Gastrocnemius medialis (tissue), 4 donors: ENCODE measurements at regions not wholly inside any gene's neighbourhood (a gene's known extent, or its start where the extent isn't known, plus 50 kb on each side); places are given as distances from the start of the nearest gene placed in this dataset.

Experiments used
- ATAC-seq, 2 donors: fragments of 150-250 bp; one replicate each; pipeline ENCODE4 v1.9.1; 2016
- DNase-seq, 2 donors: peaks; one replicate each; pipeline ENCODE4 v3.0.0-alpha.2; 2019
- H3K27ac ChIP-seq, 4 donors: fragments of 200-600 bp; sonication (generic); 1 replicate in 1 of 4; 2 replicates in 3 of 4; pipeline ENCODE4 v1.5.1; 2016 to 2018; ENCODE audit warnings: mild to moderate bottlenecking in 2 of 4, moderate library complexity in 1 of 4
- H3K27me3 ChIP-seq, 3 donors: fragments of 200-600 bp; sonication (generic) in 2 of 3; 1 replicate in 1 of 3; 2 replicates in 2 of 3; pipeline versions ENCODE4 v1.5.1 to v1.6.0; 2016 to 2019; ENCODE audit warnings: mild to moderate bottlenecking in 1 of 3, moderate library complexity in 1 of 3
- H3K36me3 ChIP-seq, 2 donors: fragments of 200-600 bp; sonication (generic) in 1 of 2; one replicate each; pipeline ENCODE4 v1.5.1; 2017 to 2018
- H3K4me1 ChIP-seq, 2 donors: fragments of 200-600 bp; sonication (generic) in 1 of 2; one replicate each; pipeline ENCODE4 v1.5.1; 2016 to 2017; ENCODE audit warnings: mild to moderate bottlenecking in 2 of 2
- H3K4me3 ChIP-seq, 4 donors: fragments of 200-600 bp; sonication (generic) in 3 of 4; 1 replicate in 1 of 4; 2 replicates in 3 of 4; pipeline ENCODE4 v1.5.1; 2016 to 2019; ENCODE audit warnings: mild to moderate bottlenecking in 2 of 4
- H3K9me3 ChIP-seq, 3 donors: fragments of 200-600 bp; sonication (generic) in 2 of 3; 1 replicate in 1 of 3; 2 replicates in 2 of 3; pipeline ENCODE4 v1.5.1; 2016 to 2019
- POLR2A ChIP-seq, 2 donors: fragments of 450-650 bp; IDR thresholded peaks; one replicate each; pipeline ENCODE4 v1.6.1; 2017; ENCODE audit warnings: antibody characterized with exemption in 2 of 2, mild to moderate bottlenecking in 2 of 2, moderate library complexity in 2 of 2
- in situ Hi-C, 4 donors: fragments of 200-750 bp; cut with MboI; loops; one replicate each; pipeline versions ENCODE4 v1.15.0 to v1.8.0; 2017; ENCODE audit warnings: low sequenced_read_pairs in 4 of 4
- intact Hi-C: fragments of 100-400 bp; cut with DNase I; formaldehyde crosslinking; loops from one replicate; pipeline ENCODE4 v1.15.1; 2023; ENCODE audit warnings: low total_unique reads
- TF ChIP-seq, protein P1 (sequence below), 5 experiments: fragments of 450-650 bp in 3 of 5; fragments of 200-600 bp in 2 of 5; sonication (generic) in 2 of 5; IDR thresholded peaks in 4 of 5; conservative IDR thresholded peaks in 1 of 5; 1 replicate in 4 of 5; 2 replicates in 1 of 5; pipeline ENCODE4 v1.5.1; 2016 to 2019; ENCODE audit warnings: antibody characterized with exemption in 5 of 5, mild to moderate bottlenecking in 3 of 5, moderate library complexity in 3 of 5

DNA sequence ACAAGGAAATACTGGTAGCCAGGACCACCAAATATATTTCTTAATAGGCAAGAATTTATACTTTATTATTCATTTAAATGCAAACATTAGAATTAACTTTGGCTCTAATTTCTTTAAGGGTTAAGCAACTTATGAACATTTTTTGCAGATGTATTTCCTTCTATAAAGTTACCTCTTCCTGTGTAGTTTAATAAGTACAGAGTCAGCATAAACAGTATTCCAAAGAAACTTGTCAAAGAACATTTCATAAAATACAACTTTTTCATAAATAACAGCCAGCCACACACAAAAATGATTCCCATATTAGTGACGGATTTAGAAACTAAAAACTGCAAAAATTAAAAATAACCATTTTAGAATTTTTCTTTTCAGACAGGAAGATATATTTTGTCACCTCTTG, 723.2 kb downstream of the KCNJ2 start:
- Histone ChIP-seq H3K9me3 (no peaks in the 10 kb centered on the region), H3K4me3 (no peak overlapping the region), H3K27me3 (no peaks in the 10 kb centered on the region), H3K27ac (no peak overlapping the region), H3K4me1 (no peaks in the 10 kb centered on the region), H3K36me3 (no peaks in the 10 kb centered on the region)
- no peak for ATAC-seq
- TF ChIP-seq, protein P1, sequence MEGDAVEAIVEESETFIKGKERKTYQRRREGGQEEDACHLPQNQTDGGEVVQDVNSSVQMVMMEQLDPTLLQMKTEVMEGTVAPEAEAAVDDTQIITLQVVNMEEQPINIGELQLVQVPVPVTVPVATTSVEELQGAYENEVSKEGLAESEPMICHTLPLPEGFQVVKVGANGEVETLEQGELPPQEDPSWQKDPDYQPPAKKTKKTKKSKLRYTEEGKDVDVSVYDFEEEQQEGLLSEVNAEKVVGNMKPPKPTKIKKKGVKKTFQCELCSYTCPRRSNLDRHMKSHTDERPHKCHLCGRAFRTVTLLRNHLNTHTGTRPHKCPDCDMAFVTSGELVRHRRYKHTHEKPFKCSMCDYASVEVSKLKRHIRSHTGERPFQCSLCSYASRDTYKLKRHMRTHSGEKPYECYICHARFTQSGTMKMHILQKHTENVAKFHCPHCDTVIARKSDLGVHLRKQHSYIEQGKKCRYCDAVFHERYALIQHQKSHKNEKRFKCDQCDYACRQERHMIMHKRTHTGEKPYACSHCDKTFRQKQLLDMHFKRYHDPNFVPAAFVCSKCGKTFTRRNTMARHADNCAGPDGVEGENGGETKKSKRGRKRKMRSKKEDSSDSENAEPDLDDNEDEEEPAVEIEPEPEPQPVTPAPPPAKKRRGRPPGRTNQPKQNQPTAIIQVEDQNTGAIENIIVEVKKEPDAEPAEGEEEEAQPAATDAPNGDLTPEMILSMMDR (IDR thresholded peaks at IDR 0.05 in 4 of 5, conservative IDR thresholded peaks at IDR 0.05 in 1 of 5): no peak
- no peak for TF ChIP-seq POLR2A (IDR thresholded peaks at IDR 0.05)
- intact Hi-C loops: no loop called here
- in situ Hi-C loops: no loop called here
- no peak for DNase-seq

DNA sequence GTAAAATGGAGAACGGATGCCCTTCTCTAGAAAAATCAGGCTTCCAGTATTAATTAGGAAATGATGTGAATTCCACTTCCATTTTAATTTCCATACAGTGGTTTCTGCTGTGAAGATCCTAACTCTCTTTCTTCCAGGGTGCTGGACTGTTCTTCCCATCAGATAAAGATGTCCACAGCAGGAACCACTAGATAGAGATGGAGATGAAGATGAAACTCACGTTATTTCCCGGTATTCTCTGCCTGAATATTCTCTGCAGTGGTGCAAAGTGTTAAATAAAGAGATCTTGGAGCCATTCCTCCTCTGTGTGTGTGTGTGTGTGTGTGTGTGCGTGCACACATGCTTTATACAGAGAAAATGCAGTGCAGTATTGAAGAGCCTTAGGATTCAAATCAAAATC, 727.5 kb downstream of the KCNJ2 start:
- no peaks in the 10 kb centered on the region for H3K36me3 ChIP-seq
- ATAC-seq (no peak), DNase-seq (no peak)
- H3K27ac ChIP-seq: no peak overlapping the region
- TF ChIP-seq, protein P1 (IDR thresholded peaks at IDR 0.05 in 4 of 5, conservative IDR thresholded peaks at IDR 0.05 in 1 of 5): no peak
- TF ChIP-seq POLR2A (IDR thresholded peaks at IDR 0.05): no peak
- no peaks in the 10 kb centered on the region for H3K9me3 ChIP-seq
- no peak overlapping the region for H3K4me3 ChIP-seq
- H3K27me3 ChIP-seq: no peaks in the 10 kb centered on the region
- H3K4me1 ChIP-seq: no peaks in the 10 kb centered on the region
- in situ Hi-C loops (no loop called here), intact Hi-C loops (no loop called here)

DNA sequence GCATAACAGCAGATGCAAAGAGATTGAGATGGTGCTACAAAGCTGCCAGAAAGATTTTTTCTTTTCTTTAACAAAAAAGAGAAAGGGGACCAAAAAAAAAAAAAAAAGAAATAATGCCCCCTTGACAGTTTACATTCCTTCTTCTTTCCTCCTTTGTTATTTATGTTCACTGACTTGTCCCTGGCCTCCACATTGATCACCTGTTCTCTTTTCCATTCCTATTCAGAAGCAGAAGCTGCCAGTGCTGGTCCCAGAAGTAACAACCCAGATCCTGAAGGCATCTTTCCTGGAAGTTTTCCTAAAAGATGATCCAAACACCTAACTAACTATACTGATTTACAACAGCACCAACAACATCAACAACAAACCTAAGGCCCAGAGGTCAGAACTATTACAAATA, 728.1 kb downstream of the KCNJ2 start:
- intact Hi-C loops: no loop called here
- no peaks in the 10 kb centered on the region for H3K9me3 ChIP-seq
- TF ChIP-seq, protein P1 (IDR thresholded peaks at IDR 0.05 in 4 of 5, conservative IDR thresholded peaks at IDR 0.05 in 1 of 5): no peak
- TF ChIP-seq POLR2A (IDR thresholded peaks at IDR 0.05): no peak
- no peaks in the 10 kb centered on the region for H3K27me3 ChIP-seq
- DNase-seq: no peak
- H3K27ac ChIP-seq: no peak overlapping the region
- H3K4me1 ChIP-seq: no peaks in the 10 kb centered on the region
- no peaks in the 10 kb centered on the region for H3K36me3 ChIP-seq
- H3K4me3 ChIP-seq: no peak overlapping the region
- no peak for ATAC-seq
- in situ Hi-C loops: no loop called here

DNA sequence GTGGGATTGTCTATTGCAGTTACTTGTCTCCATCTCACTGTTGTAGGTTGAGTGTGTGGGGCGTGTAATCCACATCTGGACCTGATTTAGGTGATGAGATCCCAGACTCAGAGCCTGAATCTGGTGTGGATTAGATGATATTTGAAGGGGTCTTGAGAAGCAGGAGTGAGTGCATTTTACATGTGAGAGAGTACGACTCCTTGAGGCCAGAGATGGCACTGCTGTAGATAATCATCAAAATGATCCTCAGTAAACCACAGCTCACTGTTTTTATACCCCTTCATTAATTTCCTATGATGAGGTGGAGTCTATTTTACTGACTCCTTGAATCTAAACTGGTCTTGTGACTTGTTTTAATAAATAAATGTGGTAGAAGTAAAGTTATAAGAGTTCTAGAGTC, 732.5 kb downstream of the KCNJ2 start:
- no peak overlapping the region for H3K27ac ChIP-seq
- no peak overlapping the region for H3K4me3 ChIP-seq
- no peaks in the 10 kb centered on the region for H3K9me3 ChIP-seq
- ATAC-seq: no peak
- intact Hi-C loops: no loop called here
- no peaks in the 10 kb centered on the region for H3K4me1 ChIP-seq
- no peaks in the 10 kb centered on the region for H3K36me3 ChIP-seq
- in situ Hi-C loops: no loop called here
- TF ChIP-seq POLR2A (IDR thresholded peaks at IDR 0.05): no peak
- TF ChIP-seq, protein P1 (IDR thresholded peaks at IDR 0.05 in 4 of 5, conservative IDR thresholded peaks at IDR 0.05 in 1 of 5): no peak
- no peaks in the 10 kb centered on the region for H3K27me3 ChIP-seq
- DNase-seq: no peak

DNA sequence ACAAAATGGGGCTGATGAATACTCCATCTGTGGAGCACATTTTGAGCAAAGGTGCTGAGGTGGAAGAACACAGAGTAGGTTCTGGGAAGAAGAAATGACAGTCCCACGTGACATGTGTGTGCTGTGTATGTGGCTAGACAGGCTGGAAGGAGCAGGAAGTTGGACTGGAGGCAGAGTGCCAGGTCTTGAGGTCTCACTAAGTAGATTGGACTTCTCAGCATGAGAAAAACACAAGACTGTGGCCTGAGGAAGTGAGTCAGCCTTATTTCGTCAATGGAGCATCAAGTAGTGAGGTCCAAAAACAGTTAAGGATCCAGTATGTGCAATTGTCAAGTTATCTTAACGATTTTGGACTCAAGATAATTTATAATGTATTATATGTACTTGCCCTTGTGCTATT, 736.5 kb downstream of the KCNJ2 start:
- no peaks in the 10 kb centered on the region for H3K36me3 ChIP-seq
- no peak overlapping the region for H3K4me3 ChIP-seq
- H3K9me3 ChIP-seq: no peaks in the 10 kb centered on the region
- TF ChIP-seq POLR2A (IDR thresholded peaks at IDR 0.05): no peak
- in situ Hi-C loops: no loop called here
- H3K4me1 ChIP-seq: no peaks in the 10 kb centered on the region
- H3K27me3 ChIP-seq: no peaks in the 10 kb centered on the region
- H3K27ac ChIP-seq: no peak overlapping the region
- DNase-seq: no peak
- no peak for ATAC-seq
- intact Hi-C loops: no loop called here
